Kidney (tissue), 13 donors: ENCODE measurements at regions not wholly inside any gene's neighbourhood (a gene's known extent, or its start where the extent isn't known, plus 50 kb on each side); places are given as distances from the start of the nearest gene placed in this dataset.

Experiments used
- DNase-seq, 5 donors: peaks; one replicate each; pipeline ENCODE4 v3.0.0-alpha.2; 2013 to 2020
- FAIRE-seq: peaks from 2 replicates; lab custom pipeline; 2012; peaks lifted over from hg19 to GRCh38; lab: Jason Lieb, UNC
- H3K27ac ChIP-seq, 2 donors: one replicate each; pipeline ENCODE4 v1.7.0; 2013; ENCODE audit warnings: low read depth in 2 of 2, low read length in 2 of 2, inconsistent platforms in 1 of 2
- H3K27me3 ChIP-seq: one replicate; pipeline ENCODE4 v1.7.1; 2013; ENCODE audit warnings: low read length, inconsistent platforms; ENCODE audit not compliant: control insufficient read depth, insufficient read depth
- H3K36me3 ChIP-seq, 3 donors: one replicate each; pipeline versions ENCODE4 v1.7.0 to v1.7.1; 2013; ENCODE audit warnings: low read length in 3 of 3, control low read depth in 1 of 3, inconsistent platforms in 1 of 3; ENCODE audit not compliant: insufficient read depth in 3 of 3, control insufficient read depth in 2 of 3
- H3K4me1 ChIP-seq, 3 donors: one replicate each; pipeline versions ENCODE4 v1.7.0 to v1.7.1; 2013; ENCODE audit warnings: low read length in 3 of 3, inconsistent platforms in 1 of 3, low read depth in 1 of 3; ENCODE audit not compliant: control insufficient read depth in 2 of 3, insufficient read depth in 2 of 3
- H3K4me3 ChIP-seq, 3 donors: one replicate each; pipeline versions ENCODE4 v1.7.0 to v1.8.1; 2013; ENCODE audit warnings: low read length in 3 of 3, control low read depth in 1 of 3, inconsistent platforms in 1 of 3
- H3K9ac ChIP-seq, 3 donors: one replicate each; pipeline versions ENCODE4 v1.7.0 to v1.7.1; 2013; ENCODE audit warnings: low read length in 3 of 3, control low read depth in 1 of 3, inconsistent platforms in 1 of 3
- H3K9me3 ChIP-seq, 3 donors: one replicate each; pipeline versions ENCODE4 v1.7.0 to v1.7.1; 2013; ENCODE audit warnings: low read length in 3 of 3, control low read depth in 1 of 3, inconsistent platforms in 1 of 3; ENCODE audit not compliant: control insufficient read depth in 2 of 3, insufficient read depth in 1 of 3
- CTCF ChIP-seq: IDR thresholded peaks from 3 replicates; pipeline ENCODE4 v1.5.1; 2012; ENCODE audit warnings: mild to moderate bottlenecking, moderate library complexity, borderline replicate concordance; ENCODE audit not compliant: insufficient read depth; ENCODE audit errors: extremely low read depth
- intact Hi-C: fragments of 100-400 bp; cut with DNase I; formaldehyde crosslinking; loops from one replicate; pipeline ENCODE4 v1.11.1; 2022
- donor health status: control.
- donor health status: control.
- donor health status: control.
- donor health status: control.
- donor health status: control.
- donor health status: DM: yes; HTN: yes; CAD: no.
- donor health status: Normal renal cell carcinoma (clear cell type).

GRCh38 chr2:207471261-207471660, 58.5 kb upstream of the CREB1 start:
- intact Hi-C loops, result loop anchor here (10.0 kb wide), 2 partner anchors 486 to 676 kb away; no protein-coding TSS in a partner anchor
- no peak for FAIRE-seq
- Histone ChIP-seq H3K27ac (no peak overlapping the region), H3K27me3 (no peaks in the 10 kb centered on the region), H3K9ac (no peak overlapping the region), H3K9me3 (no peaks in the 10 kb centered on the region), H3K36me3 (no peaks in the 10 kb centered on the region), H3K4me3 (no peak overlapping the region), H3K4me1 (peaks cover 0 to 2% (median 0%) of the 10 kb centered on the region in 3 donors)
- TF ChIP-seq CTCF, result no peak
- DNase-seq, result peak in 1 of 5 donors; percentile 19

GRCh38 chr2:207472343-207473048, 57.3 kb upstream of the CREB1 start:
- peak overlapping the region; percentile 35 to 50 (median 50) for H3K4me3 ChIP-seq

GRCh38 chr2:207473049-207473930, 56.5 kb upstream of the CREB1 start:
- peaks cover 0 to 2% (median 0%) of the 10 kb centered on the region in 3 donors for H3K4me1 ChIP-seq
- H3K27ac ChIP-seq, result no peak overlapping the region
- peak; percentile 77 for TF ChIP-seq CTCF
- intact Hi-C loops, result loop anchor here (10.0 kb wide), 2 partner anchors 488 to 678 kb away; no protein-coding TSS in a partner anchor
- FAIRE-seq (no peak), DNase-seq (peak in 4 of 5 donors; percentile 79 to 95 (median 90))
- no peaks in the 10 kb centered on the region for H3K36me3 ChIP-seq
- H3K9me3 ChIP-seq, result no peaks in the 10 kb centered on the region
- H3K4me3 ChIP-seq, result peak overlapping the region; percentile 35 to 50 (median 50)
- no peak overlapping the region for H3K9ac ChIP-seq
- H3K27me3 ChIP-seq, result no peaks in the 10 kb centered on the region

More at GRCh38 chr2:207472343-207473048, 57.3 kb upstream of the CREB1 start:
- DNase-seq (no peak), FAIRE-seq (no peak)
- Histone ChIP-seq H3K9me3 (no peaks in the 10 kb centered on the region), H3K4me1 (peaks cover 0 to 2% (median 0%) of the 10 kb centered on the region in 3 donors), H3K27ac (no peak overlapping the region), H3K9ac (no peak overlapping the region), H3K36me3 (no peaks in the 10 kb centered on the region), H3K27me3 (no peaks in the 10 kb centered on the region)
- TF ChIP-seq CTCF, result no peak
- intact Hi-C loops, result loop anchor here (10.0 kb wide), 2 partner anchors 488 to 678 kb away; no protein-coding TSS in a partner anchor
